HG03558 (cell line): ENCODE measurements at regions not wholly inside any gene's neighbourhood (a gene's known extent, or its start where the extent isn't known, plus 50 kb on each side); places are given as distances from the start of the nearest gene placed in this dataset.
"Not testable (repeated sequence)": the region's sequence is repeated elsewhere in the genome, so short reads cannot be mapped to it uniquely, and the experiment has no call there.

Experiments used
- ATAC-seq: cut with Tn5 transposase; IDR thresholded peaks from one replicate; pipeline ENCODE4 v1.9.1; 2021; ENCODE audit warnings: moderate number of reproducible peaks; ENCODE audit not compliant: unreplicated experiment; ENCODE audit errors: extremely low read depth

- no peak for ATAC-seq
Measured at GRCh38 chr17:33949100-33949499, 306.0 kb upstream of the CCL2 start.

- ATAC-seq, result no peak
Measured at GRCh38 chr17:33950061-33950460, 305.0 kb upstream of the CCL2 start.

GRCh38 chr17:33952425-33952824 is 302.7 kb upstream of the CCL2 start:
- no peak for ATAC-seq

- no peak for ATAC-seq
Measured at GRCh38 chr17:33954597-33954996, 300.5 kb upstream of the CCL2 start.

- ATAC-seq, result no peak
Measured at GRCh38 chr17:33955461-33955860, 299.6 kb upstream of the CCL2 start.

GRCh38 chr17:33959098-33959497 is 296.0 kb upstream of the CCL2 start:
- not testable (repeated sequence) for ATAC-seq

GRCh38 chr17:33962857-33963655 is 292.0 kb upstream of the CCL2 start:
- no peak for ATAC-seq

GRCh38 chr17:33964344-33964979 is 290.6 kb upstream of the CCL2 start:
- ATAC-seq, result peak; percentile 54

GRCh38 chr17:33966410-33967059 is 288.6 kb upstream of the CCL2 start:
- ATAC-seq, result no peak

GRCh38 chr17:33967608-33968349 is 287.3 kb upstream of the CCL2 start:
- no peak for ATAC-seq

GRCh38 chr17:33968350-33969044 is 286.6 kb upstream of the CCL2 start:
- peak; percentile 49 for ATAC-seq

- ATAC-seq, result no peak
Measured at GRCh38 chr17:33970279-33970678, 284.8 kb upstream of the CCL2 start.

- ATAC-seq, result no peak
Measured at GRCh38 chr17:33972763-33973162, 282.3 kb upstream of the CCL2 start.

GRCh38 chr17:33973491-33973890 is 281.6 kb upstream of the CCL2 start:
- ATAC-seq, result no peak

GRCh38 chr17:33974276-33974675 is 280.8 kb upstream of the CCL2 start:
- ATAC-seq, result no peak

- no peak for ATAC-seq
Measured at GRCh38 chr17:33976831-33977230, 278.3 kb upstream of the CCL2 start.

- no peak for ATAC-seq
Measured at GRCh38 chr17:33977729-33978514, 277.2 kb upstream of the CCL2 start.

GRCh38 chr17:33978889-33979288 is 276.2 kb upstream of the CCL2 start:
- no peak for ATAC-seq

GRCh38 chr17:33980193-33980592 is 274.9 kb upstream of the CCL2 start:
- ATAC-seq, result no peak
